K562 (cell line): ENCODE measurements at regions not wholly inside any gene's neighbourhood (a gene's known extent, or its start where the extent isn't known, plus 50 kb on each side); places are given as distances from the start of the nearest gene placed in this dataset.

Experiments
- BACH1 ChIP-seq: fragments of 200-800 bp; sonication (Bioruptor generic); IDR thresholded peaks from 2 replicates; pipeline ENCODE4 v1.6.1; 2016; ENCODE audit warnings: missing genetic modification characterization, missing compliant biosample characterization
- EP300 ChIP-seq: IDR thresholded peaks from 2 replicates; pipeline ENCODE4 v1.6.1; 2012; ENCODE audit warnings: low read length, improper control_type of control experiment
- HNRNPL ChIP-seq: fragments of 200-400 bp; formaldehyde crosslinking; IDR thresholded peaks from 2 replicates; pipeline ENCODE4 v1.6.1; 2017; ENCODE audit warnings: low read depth, mild to moderate bottlenecking, low read length
- MYNN ChIP-seq, 2 experiments: sonication (generic); formaldehyde crosslinking in 1 of 2; IDR thresholded peaks; 2 replicates each; pipeline versions ENCODE4 v1.5.0 to v1.6.1; 2016 to 2020; ENCODE audit warnings: antibody characterized with exemption in 1 of 2, missing genetic modification reagents in 1 of 2
- NR4A1 ChIP-seq, 2 experiments: fragments of 250-450 bp in 1 of 2; fragments of 450-650 bp in 1 of 2; sonication (Bioruptor Pico) in 1 of 2; IDR thresholded peaks; 2 replicates each; pipeline versions ENCODE4 v1.4.0 to v1.6.1; 2016 to 2020; ENCODE audit warnings: mild to moderate bottlenecking in 2 of 2, missing compliant biosample characterization in 1 of 2, missing genetic modification characterization in 1 of 2, moderate library complexity in 1 of 2
- TEAD1 ChIP-seq, 2 experiments: fragments of 450-650 bp in 1 of 2; sonication (generic) in 1 of 2; formaldehyde crosslinking; IDR thresholded peaks; 2 replicates each; pipeline versions ENCODE4 v1.4.0 to v1.8.0; 2020 to 2022; ENCODE audit warnings: mild to moderate bottlenecking in 2 of 2, missing genetic modification reagents in 1 of 2
- ZNF140 ChIP-seq: fragments of 250-450 bp; sonication (Bioruptor Pico); IDR thresholded peaks from 2 replicates; pipeline ENCODE4 v1.8.0; 2021; ENCODE audit warnings: moderate library complexity, mild to moderate bottlenecking, inconsistent platforms
- ZNF507 ChIP-seq: conservative IDR thresholded peaks from 2 replicates; pipeline ENCODE4 v1.6.1; 2017; ENCODE audit warnings: missing genetic modification characterization, missing compliant biosample characterization
- TF ChIP-seq, protein P1 (sequence below): fragments of 250-450 bp; sonication (Bioruptor Pico); IDR thresholded peaks from 2 replicates; pipeline ENCODE4 v1.4.0; 2020
- TF ChIP-seq, protein P2 (sequence below), 2 experiments: fragments of 450-650 bp; formaldehyde crosslinking in 1 of 2; IDR thresholded peaks; 2 replicates each; pipeline versions ENCODE4 v1.4.0 to v1.6.1; 2014 to 2020; ENCODE audit warnings: mild to moderate bottlenecking in 2 of 2, borderline replicate concordance in 1 of 2, low read depth in 1 of 2

DNA sequence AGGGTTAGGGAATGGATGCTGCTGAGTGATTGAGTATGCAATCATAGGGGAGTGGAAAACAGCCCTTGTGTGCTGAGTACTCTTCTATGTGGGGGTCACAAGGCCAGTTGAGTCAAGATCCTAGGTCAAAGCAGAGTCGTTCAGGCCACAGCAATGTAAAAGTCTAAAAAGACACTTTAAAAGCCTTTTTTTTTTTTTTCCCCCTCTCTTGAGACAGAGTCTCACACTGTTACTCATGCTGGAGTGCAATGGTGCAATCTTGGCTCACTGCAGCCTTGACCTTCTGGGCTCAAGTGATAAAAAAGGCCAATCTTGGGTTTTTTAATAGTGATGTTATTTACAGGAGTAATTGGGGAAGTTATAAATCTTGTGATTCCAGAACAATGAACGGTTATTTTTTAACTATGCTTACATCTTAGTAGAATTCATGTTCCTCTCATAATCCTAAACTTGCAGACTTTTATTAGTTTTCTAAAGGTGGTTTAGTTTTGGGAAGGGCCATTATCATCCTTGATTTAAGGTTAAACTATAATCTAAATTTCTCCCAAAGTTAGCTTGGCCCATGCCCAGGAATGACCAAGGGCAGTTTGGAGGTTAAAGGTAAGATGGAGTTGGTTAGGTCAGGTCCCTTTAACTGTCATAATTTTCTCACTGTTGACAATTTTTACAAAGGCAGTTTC lies 82.2 kb upstream of the BMP2K start (continued):
- TF ChIP-seq HNRNPL (no peak), ZNF140 (CRISPR knock-in tag) (0 out of 2 replicates have a peak, but pooled peaks have one; percentile 69), EP300 (peak; percentile 79; the same call in 1 of the 2 replicates), ZNF507 (tag) (peak; percentile 63), BACH1 (peak; percentile 90), TEAD1 (CRISPR knock-in tag; IDR thresholded peaks at IDR 0.05) (peak in 1 of 2 experiments; percentile 98; a peak in 2 of 4 replicates), NR4A1 (CRISPR knock-in tag; IDR thresholded peaks at IDR 0.05) (peak; percentile 86; the same call in 1 of the 2 replicates), NR4A1 (tag; IDR thresholded peaks at IDR 0.05) (peak; percentile 98), MYNN (IDR thresholded peaks at IDR 0.05) (no peak), MYNN (CRISPR knock-in tag; IDR thresholded peaks at IDR 0.05) (no peak)
- TF ChIP-seq, protein P1, sequence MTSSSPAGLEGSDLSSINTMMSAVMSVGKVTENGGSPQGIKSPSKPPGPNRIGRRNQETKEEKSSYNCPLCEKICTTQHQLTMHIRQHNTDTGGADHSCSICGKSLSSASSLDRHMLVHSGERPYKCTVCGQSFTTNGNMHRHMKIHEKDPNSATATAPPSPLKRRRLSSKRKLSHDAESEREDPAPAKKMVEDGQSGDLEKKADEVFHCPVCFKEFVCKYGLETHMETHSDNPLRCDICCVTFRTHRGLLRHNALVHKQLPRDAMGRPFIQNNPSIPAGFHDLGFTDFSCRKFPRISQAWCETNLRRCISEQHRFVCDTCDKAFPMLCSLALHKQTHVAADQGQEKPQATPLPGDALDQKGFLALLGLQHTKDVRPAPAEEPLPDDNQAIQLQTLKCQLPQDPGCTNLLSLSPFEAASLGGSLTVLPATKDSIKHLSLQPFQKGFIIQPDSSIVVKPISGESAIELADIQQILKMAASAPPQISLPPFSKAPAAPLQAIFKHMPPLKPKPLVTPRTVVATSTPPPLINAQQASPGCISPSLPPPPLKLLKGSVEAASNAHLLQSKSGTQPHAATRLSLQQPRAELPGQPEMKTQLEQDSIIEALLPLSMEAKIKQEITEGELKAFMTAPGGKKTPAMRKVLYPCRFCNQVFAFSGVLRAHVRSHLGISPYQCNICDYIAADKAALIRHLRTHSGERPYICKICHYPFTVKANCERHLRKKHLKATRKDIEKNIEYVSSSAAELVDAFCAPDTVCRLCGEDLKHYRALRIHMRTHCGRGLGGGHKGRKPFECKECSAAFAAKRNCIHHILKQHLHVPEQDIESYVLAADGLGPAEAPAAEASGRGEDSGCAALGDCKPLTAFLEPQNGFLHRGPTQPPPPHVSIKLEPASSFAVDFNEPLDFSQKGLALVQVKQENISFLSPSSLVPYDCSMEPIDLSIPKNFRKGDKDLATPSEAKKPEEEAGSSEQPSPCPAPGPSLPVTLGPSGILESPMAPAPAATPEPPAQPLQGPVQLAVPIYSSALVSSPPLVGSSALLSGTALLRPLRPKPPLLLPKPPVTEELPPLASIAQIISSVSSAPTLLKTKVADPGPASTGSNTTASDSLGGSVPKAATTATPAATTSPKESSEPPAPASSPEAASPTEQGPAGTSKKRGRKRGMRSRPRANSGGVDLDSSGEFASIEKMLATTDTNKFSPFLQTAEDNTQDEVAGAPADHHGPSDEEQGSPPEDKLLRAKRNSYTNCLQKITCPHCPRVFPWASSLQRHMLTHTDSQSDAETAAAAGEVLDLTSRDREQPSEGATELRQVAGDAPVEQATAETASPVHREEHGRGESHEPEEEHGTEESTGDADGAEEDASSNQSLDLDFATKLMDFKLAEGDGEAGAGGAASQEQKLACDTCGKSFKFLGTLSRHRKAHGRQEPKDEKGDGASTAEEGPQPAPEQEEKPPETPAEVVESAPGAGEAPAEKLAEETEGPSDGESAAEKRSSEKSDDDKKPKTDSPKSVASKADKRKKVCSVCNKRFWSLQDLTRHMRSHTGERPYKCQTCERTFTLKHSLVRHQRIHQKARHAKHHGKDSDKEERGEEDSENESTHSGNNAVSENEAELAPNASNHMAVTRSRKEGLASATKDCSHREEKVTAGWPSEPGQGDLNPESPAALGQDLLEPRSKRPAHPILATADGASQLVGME (CRISPR knock-in tag) = peak; percentile 99
- TF ChIP-seq, protein P2, sequence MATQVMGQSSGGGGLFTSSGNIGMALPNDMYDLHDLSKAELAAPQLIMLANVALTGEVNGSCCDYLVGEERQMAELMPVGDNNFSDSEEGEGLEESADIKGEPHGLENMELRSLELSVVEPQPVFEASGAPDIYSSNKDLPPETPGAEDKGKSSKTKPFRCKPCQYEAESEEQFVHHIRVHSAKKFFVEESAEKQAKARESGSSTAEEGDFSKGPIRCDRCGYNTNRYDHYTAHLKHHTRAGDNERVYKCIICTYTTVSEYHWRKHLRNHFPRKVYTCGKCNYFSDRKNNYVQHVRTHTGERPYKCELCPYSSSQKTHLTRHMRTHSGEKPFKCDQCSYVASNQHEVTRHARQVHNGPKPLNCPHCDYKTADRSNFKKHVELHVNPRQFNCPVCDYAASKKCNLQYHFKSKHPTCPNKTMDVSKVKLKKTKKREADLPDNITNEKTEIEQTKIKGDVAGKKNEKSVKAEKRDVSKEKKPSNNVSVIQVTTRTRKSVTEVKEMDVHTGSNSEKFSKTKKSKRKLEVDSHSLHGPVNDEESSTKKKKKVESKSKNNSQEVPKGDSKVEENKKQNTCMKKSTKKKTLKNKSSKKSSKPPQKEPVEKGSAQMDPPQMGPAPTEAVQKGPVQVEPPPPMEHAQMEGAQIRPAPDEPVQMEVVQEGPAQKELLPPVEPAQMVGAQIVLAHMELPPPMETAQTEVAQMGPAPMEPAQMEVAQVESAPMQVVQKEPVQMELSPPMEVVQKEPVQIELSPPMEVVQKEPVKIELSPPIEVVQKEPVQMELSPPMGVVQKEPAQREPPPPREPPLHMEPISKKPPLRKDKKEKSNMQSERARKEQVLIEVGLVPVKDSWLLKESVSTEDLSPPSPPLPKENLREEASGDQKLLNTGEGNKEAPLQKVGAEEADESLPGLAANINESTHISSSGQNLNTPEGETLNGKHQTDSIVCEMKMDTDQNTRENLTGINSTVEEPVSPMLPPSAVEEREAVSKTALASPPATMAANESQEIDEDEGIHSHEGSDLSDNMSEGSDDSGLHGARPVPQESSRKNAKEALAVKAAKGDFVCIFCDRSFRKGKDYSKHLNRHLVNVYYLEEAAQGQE (IDR thresholded peaks at IDR 0.05; ENCODE audit: borderline replicate concordance) = no peak
- TF ChIP-seq, protein P2 (CRISPR knock-in tag; IDR thresholded peaks at IDR 0.05; ENCODE audit: low read depth) = peak; percentile 84; the same call in 1 of the 2 replicates
